Erythroblast (primary cell): ENCODE measurements at regions not wholly inside any gene's neighbourhood (a gene's known extent, or its start where the extent isn't known, plus 50 kb on each side); places are given as distances from the start of the nearest gene placed in this dataset.

Source experiments
- GATA1 ChIP-seq: IDR thresholded peaks from 2 replicates; pipeline ENCODE4 v1.6.1; 2011; ENCODE audit warnings: low read depth, mild to moderate bottlenecking, control low read depth, low read length, moderate library complexity
- POLR2A ChIP-seq: IDR thresholded peaks from 2 replicates; pipeline ENCODE4 v1.6.1; 2011; ENCODE audit warnings: mild to moderate bottlenecking, low read length

GRCh38 chr18:73807551-73808192 lies 340.0 kb downstream of the FBXO15 start:
- TF ChIP-seq POLR2A, result no peak
- TF ChIP-seq GATA1, result no peak
